Rectal smooth muscle tissue (tissue), 1 donor: ENCODE measurements at regions not wholly inside any gene's neighbourhood (a gene's known extent, or its start where the extent isn't known, plus 50 kb on each side); places are given as distances from the start of the nearest gene placed in this dataset.
"Not testable (repeated sequence)": the region's sequence is repeated elsewhere in the genome, so short reads cannot be mapped to it uniquely, and the experiment has no call there.

Source experiments
- H3K27ac ChIP-seq: one replicate; pipeline ENCODE4 v1.7.0; 2013; ENCODE audit warnings: low read depth, low read length, inconsistent platforms
- H3K27me3 ChIP-seq: one replicate; pipeline ENCODE4 v1.7.0; 2013; ENCODE audit warnings: low read length; ENCODE audit not compliant: control insufficient read depth, insufficient read depth
- H3K36me3 ChIP-seq: one replicate; pipeline ENCODE4 v1.7.0; 2013; ENCODE audit warnings: low read length; ENCODE audit not compliant: control insufficient read depth, insufficient read depth
- H3K4me1 ChIP-seq: one replicate; pipeline ENCODE4 v1.7.0; 2013; ENCODE audit warnings: low read length; ENCODE audit not compliant: control insufficient read depth, insufficient read depth
- H3K4me3 ChIP-seq: one replicate; pipeline ENCODE4 v1.7.0; 2013; ENCODE audit warnings: low read length
- H3K9ac ChIP-seq: one replicate; pipeline ENCODE4 v1.7.0; 2013; ENCODE audit warnings: low read length

DNA sequence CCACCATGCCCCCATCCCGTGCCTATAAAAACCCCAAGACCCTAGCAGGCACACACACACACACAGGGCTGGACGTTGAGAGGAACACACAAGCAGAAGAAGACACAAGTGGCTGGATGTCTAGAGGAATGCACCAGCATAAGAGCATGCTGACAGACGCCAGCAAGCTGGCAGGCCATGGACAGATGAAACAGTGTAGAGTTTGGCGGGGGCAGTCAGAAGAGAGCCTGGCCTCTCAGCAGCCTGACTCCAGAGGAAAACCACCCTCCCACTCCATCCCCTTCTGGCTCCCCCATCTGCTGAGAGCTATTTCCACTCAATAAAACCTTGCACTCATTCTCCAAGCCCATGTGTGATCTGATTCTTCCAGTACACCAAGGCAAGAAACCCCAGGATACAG, 255.8 kb upstream of the FAM78B start:
- not testable (repeated sequence) for H3K9ac ChIP-seq, H3K4me1 ChIP-seq, H3K27ac ChIP-seq, H3K27me3 ChIP-seq, H3K36me3 ChIP-seq, H3K4me3 ChIP-seq

DNA sequence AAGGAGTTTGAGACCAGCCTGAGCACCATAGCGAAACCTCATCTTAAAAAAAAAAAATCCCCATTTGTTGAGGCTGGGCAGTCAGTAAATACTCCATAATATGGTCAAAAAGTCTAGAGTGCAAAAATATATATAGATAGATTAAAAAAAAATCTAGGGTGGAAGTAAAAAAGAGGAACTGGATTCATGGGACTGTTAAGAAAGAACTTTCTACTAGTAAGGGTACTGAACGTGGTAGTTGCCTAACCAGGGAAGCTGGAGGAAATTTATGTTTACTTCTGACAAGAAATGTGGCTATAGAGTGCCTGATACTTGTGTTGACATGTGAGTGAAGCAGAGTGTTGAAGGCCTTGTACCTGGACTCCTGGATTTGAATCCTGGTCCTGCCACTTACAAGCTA, 265.9 kb upstream of the FAM78B start:
- Histone ChIP-seq H3K27ac (no peak overlapping the region), H3K4me3 (no peak overlapping the region), H3K36me3 (no peaks in the 10 kb centered on the region), H3K4me1 (no peaks in the 10 kb centered on the region), H3K27me3 (no peaks in the 10 kb centered on the region), H3K9ac (no peak overlapping the region)

DNA sequence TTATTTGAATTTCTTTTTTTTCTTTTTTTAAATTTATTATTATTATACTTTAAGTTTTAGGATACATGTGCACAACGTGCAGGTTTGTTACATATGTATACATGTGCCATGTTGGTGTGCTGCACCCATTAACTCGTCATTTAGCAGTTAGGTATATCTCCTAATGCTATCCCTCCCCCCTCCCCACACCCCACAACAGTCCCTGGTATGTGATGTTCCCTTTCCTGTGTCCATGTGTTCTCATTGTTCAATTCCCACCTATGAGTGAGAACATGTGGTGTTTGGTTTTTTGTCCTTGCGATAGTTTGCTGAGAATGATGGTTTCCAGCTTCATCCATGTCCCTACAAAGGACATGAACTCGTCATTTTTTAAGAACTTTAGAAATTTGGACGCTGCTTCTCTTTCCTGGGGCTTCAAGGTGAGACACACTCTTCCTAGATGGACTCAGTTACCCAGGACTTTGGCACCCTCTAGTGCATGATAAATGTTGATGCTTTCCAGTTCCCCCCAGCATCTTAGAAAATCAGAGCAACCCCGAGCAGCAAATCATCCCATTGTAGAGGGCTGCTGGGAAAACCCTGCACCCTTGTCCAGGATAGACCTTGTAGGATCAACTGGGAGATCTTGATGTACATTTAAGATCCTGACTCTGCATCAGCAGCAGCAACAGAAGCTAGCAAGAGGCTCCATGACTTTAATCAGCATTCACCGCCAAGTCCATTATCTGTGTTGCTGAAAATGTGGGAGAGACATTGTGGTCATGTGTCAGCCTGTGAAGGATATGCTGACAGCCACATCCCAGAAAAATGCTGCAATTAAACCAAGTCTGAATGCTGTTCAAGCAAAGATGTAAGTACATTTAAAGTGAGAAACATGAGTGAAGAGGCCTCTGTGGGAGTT, 266.9 kb upstream of the FAM78B start:
- H3K4me3 ChIP-seq, H3K27ac ChIP-seq, H3K9ac ChIP-seq, H3K4me1 ChIP-seq, H3K27me3 ChIP-seq, H3K36me3 ChIP-seq: not testable (repeated sequence)

DNA sequence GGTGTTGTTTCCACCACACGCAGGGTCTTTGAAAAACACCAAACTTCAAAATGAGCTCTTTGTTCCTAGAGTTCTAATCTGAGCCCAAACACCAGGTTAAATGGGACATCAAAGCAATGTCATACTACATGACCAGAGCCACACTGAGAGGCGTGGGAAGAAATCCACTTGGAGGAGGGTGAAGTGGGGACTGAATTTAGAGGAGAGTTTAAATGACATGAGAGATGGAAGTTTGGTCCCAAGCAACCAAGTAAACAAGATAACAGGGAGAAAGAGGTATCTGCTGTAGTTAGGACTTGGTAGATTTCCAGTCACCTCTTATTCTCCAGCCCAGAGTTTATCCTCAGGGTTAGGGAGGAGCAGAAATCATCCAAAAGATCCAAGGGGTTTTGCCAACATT, 290.9 kb upstream of the FAM78B start:
- H3K4me3 ChIP-seq, result no peak overlapping the region
- H3K4me1 ChIP-seq, result no peaks in the 10 kb centered on the region
- no peaks in the 10 kb centered on the region for H3K27me3 ChIP-seq
- no peaks in the 10 kb centered on the region for H3K36me3 ChIP-seq
- no peak overlapping the region for H3K27ac ChIP-seq
- no peak overlapping the region for H3K9ac ChIP-seq

DNA sequence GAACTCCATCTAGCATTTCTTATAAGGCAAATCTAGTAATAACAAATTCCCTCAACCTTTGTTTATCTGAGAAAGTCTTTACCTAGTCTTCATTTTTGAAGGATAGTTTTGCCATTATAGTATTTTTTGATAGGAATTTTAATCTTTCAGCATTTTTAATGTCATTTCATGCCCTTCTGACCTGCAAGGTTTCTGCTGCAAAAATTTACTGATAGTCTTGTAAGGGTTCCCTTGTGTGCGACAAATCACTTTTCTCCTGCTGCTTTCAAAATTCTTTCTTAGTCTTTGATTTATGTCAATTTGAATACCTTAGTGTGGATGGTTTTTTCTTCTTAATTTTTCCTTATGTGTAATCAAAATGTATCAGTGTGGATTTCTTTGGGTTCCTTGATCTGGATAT, 297.5 kb upstream of the FAM78B start:
- no peak overlapping the region for H3K27ac ChIP-seq
- H3K9ac ChIP-seq, result no peak overlapping the region
- H3K4me3 ChIP-seq, result no peak overlapping the region
- no peaks in the 10 kb centered on the region for H3K4me1 ChIP-seq
- no peaks in the 10 kb centered on the region for H3K27me3 ChIP-seq
- no peaks in the 10 kb centered on the region for H3K36me3 ChIP-seq

DNA sequence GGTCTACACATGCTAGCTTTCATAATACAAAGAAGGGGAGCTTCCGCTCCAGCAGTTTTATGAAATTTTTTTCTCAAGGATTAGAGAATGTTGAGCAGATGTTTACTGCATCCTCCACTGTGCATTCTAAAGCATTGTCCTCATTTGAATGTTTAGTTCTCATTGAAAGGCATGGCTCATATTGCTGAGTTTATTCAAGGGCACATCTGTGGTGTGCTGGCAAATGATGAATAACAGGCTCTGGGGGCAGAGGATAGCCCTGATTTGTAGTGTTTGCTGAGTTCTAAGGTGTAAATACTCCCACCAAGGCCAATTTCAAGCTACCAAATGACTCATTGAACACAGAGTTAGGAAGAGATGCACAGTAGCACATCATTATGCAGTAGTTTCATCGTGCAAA, 303.2 kb upstream of the FAM78B start:
- H3K27me3 ChIP-seq, result no peaks in the 10 kb centered on the region
- no peaks in the 10 kb centered on the region for H3K4me1 ChIP-seq
- H3K4me3 ChIP-seq, result no peak overlapping the region
- no peak overlapping the region for H3K27ac ChIP-seq
- no peaks in the 10 kb centered on the region for H3K36me3 ChIP-seq
- no peak overlapping the region for H3K9ac ChIP-seq

DNA sequence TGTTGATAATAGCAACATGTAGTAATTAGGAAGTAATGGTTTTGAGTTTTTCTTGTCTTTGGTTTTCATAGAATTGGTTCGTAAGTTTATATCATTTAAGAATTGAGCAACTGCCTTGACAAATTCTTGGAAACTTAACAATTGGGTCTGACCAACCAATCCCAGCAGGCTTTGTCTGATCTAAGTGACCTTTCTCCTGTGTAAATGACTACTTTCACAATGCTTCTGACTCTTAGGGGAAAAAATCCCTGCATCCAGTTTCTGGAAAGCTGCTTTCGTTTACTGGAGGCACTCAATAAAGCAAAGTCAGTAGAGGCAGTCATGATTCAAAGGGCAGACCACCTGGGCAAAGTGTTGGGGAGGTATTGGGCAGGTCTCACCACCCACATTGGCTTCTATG, 303.6 kb upstream of the FAM78B start:
- no peaks in the 10 kb centered on the region for H3K36me3 ChIP-seq

DNA sequence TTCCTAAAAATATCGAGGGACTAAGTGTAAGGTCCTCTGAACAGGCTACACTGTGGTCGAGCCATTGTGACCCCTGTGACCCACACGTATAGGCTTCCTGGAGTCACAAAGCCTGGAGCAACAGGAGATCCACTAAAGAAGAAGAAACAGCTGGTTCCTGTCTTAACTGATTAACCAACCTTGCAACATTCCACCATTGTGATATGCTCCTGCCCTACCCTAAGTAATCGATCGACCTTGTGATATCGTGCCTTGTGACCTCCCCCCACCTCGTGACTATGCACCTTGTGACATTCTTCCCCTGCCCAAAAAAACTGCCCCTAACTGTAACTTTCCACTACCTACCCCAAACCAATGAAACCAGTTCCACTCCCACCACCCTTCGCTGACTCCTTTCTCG, 304.6 kb upstream of the FAM78B start:
- H3K4me3 ChIP-seq, result no peak overlapping the region
- H3K36me3 ChIP-seq, result no peaks in the 10 kb centered on the region
- no peak overlapping the region for H3K9ac ChIP-seq
- no peaks in the 10 kb centered on the region for H3K27me3 ChIP-seq
- H3K4me1 ChIP-seq, result no peaks in the 10 kb centered on the region
- H3K27ac ChIP-seq, result no peak overlapping the region

More for the DNA sequence above, 303.6 kb upstream of the FAM78B start:
- Histone ChIP-seq H3K27ac (no peak overlapping the region), H3K4me3 (no peak overlapping the region), H3K9ac (no peak overlapping the region), H3K4me1 (no peaks in the 10 kb centered on the region), H3K27me3 (no peaks in the 10 kb centered on the region)

DNA sequence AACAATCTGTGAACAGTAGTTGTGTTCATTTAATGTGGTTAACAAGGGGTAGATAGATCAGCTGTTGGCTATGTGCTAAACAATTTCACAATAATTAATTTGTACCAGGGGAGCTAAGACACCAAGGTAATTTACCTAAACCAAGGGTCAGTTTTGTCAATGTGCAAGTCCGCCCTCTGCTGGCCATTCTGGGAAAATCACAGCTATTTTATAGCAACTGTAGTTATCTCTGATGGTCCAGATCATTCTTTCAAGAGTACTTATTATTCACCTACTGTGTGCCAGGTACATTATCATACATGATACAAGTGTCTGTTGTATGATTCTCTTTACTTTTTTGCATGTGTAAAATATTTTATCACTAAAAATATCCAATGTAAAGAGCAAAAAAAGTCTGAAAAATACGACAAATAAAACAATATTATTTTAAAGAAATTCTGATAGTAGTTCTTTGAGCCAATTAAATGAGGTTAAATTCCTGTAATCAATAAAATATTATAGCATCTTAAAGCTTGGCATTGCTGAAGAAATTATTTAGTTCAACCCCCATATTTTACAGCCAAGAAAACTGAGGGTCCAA, 312.3 kb upstream of the FAM78B start:
- H3K36me3 ChIP-seq, result no peaks in the 10 kb centered on the region
- H3K4me1 ChIP-seq, result no peaks in the 10 kb centered on the region
- no peak overlapping the region for H3K27ac ChIP-seq
- H3K27me3 ChIP-seq, result no peaks in the 10 kb centered on the region
- no peak overlapping the region for H3K4me3 ChIP-seq
- H3K9ac ChIP-seq, result no peak overlapping the region

DNA sequence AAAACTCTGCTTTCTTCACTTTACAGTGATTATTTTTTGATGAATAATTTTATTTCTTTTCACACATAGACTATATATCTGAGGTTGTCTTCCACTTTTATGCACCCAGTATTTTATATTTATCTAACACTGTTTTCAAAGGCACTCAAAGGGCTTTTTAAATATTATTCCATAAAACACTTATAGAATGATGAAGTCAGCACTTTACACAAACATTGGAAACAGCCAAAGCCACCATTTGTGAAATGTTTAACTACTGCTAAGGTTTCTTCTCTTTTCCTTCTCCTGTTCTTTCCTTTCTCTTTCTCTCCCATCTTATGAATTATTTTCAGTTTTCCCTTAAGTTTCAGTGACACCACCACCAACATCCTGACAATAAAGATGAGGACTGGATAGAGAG, 317.7 kb upstream of the FAM78B start:
- H3K27me3 ChIP-seq, result no peaks in the 10 kb centered on the region
- H3K36me3 ChIP-seq, result no peaks in the 10 kb centered on the region
- no peak overlapping the region for H3K27ac ChIP-seq

DNA sequence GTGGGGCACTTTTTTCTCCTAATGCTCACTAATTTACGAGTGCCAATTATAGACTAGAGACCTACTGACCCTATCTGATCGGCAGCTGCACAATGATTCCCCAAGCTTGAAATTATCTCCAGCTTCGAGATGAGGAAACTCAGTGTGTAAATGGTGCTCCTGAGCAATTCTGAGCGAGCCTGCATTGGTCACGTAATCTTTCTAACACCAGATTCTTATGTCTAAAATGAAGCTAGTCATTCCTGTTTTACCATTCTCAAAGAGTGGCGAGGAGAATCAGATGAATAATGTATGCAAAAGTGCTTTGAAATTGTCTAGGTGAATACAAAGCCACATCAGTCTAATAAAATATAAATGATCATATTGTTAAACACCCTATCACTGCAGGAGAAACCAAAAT, 318.1 kb upstream of the FAM78B start:
- H3K36me3 ChIP-seq, result no peaks in the 10 kb centered on the region
- no peak overlapping the region for H3K9ac ChIP-seq
- H3K27me3 ChIP-seq, result no peaks in the 10 kb centered on the region
- no peaks in the 10 kb centered on the region for H3K4me1 ChIP-seq
- H3K27ac ChIP-seq, result no peak overlapping the region
- no peak overlapping the region for H3K4me3 ChIP-seq

More for the DNA sequence above, 317.7 kb upstream of the FAM78B start:
- Histone ChIP-seq H3K4me3 (no peak overlapping the region), H3K9ac (no peak overlapping the region), H3K4me1 (no peaks in the 10 kb centered on the region)

DNA sequence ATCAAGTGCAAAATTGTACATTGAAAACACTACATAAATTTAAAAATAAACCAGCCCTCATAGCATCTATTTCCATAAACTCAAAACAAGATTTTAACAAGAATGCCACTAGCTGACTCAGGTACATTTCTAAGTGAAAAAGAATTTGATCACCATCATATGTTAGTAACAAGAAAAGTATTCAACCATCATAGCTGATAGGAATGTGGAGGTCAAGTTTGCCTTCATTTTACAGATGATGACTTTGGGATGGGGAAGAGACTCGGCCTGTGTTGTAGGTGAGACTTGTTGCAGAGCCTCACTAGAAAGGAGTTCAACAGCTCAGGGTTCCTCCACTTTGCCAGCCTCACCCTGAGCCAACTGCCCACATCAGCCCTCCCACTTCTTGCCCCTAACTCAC, 318.8 kb upstream of the FAM78B start:
- Histone ChIP-seq H3K27ac (no peak overlapping the region), H3K4me3 (no peak overlapping the region), H3K36me3 (no peaks in the 10 kb centered on the region), H3K9ac (no peak overlapping the region), H3K27me3 (no peaks in the 10 kb centered on the region), H3K4me1 (no peaks in the 10 kb centered on the region)

DNA sequence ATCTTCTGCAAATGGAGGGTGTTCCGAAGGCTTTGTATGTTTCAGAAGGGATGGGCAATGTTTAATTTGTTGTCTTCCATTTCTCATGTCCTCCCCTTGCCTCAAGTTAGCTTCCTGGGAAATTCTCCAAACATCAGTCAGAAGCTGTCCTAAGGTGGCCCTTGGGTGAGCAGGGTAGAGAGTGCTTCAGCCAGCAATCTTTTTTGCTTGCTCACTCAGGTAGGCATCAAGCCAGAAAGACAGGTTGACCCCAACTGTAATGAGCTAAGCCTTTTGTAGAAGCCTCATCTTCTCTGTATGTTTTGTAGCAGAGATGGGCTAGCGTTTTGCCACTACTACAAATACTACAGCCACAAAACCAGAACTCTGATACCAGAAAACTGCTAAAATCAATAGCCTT, 321.5 kb upstream of the FAM78B start:
- Histone ChIP-seq H3K4me1 (no peaks in the 10 kb centered on the region), H3K4me3 (no peak overlapping the region), H3K27me3 (no peaks in the 10 kb centered on the region), H3K9ac (no peak overlapping the region), H3K36me3 (no peaks in the 10 kb centered on the region), H3K27ac (no peak overlapping the region)
